ENCODE measurements at regions not wholly inside any gene's neighbourhood (a gene's known extent, or its start where the extent isn't known, plus 50 kb on each side); places are given as distances from the start of the nearest gene placed in this dataset.

GRCh38 chr6:95128947-95129346, 448.4 kb upstream of the MANEA start:
- Histone ChIP-seq H3K27me3 (ENCODE audit: control insufficient read depth, insufficient read depth, low read length) (no peaks in the 10 kb centered on the region), H3K4me3 (ENCODE audit: low read depth, low read length) (no peak overlapping the region), H3K36me3 (ENCODE audit: control insufficient read depth, insufficient read depth, low read length) (no peaks in the 10 kb centered on the region)
- no peak for TF ChIP-seq CTCF (IDR thresholded peaks at IDR 0.05; ENCODE audit: insufficient read depth, low read depth, low read length)
- CTCF ChIA-PET, result no interaction called here
- POLR2A ChIA-PET, result no interaction called here
- no peak for DNase-seq (ENCODE audit: low read depth)

- Histone ChIP-seq H3K27me3 (ENCODE audit: control insufficient read depth, insufficient read depth, low read length) (no peaks in the 10 kb centered on the region), H3K36me3 (ENCODE audit: control insufficient read depth, insufficient read depth, low read length) (no peaks in the 10 kb centered on the region), H3K4me3 (ENCODE audit: low read depth, low read length) (no peak overlapping the region)
- no peak for TF ChIP-seq CTCF (IDR thresholded peaks at IDR 0.05; ENCODE audit: insufficient read depth, low read depth, low read length)
- CTCF ChIA-PET, result no interaction called here
- no peak for DNase-seq (ENCODE audit: low read depth)
- POLR2A ChIA-PET, result no interaction called here
Observed at GRCh38 chr6:95133578-95133977, 443.8 kb upstream of the MANEA start.

- ChIA-PET CTCF (no interaction called here), POLR2A (no interaction called here)
- no peaks in the 10 kb centered on the region for H3K36me3 ChIP-seq (ENCODE audit: control insufficient read depth, insufficient read depth, low read length)
- H3K4me3 ChIP-seq (ENCODE audit: low read depth, low read length), result no peak overlapping the region
- H3K27me3 ChIP-seq (ENCODE audit: control insufficient read depth, insufficient read depth, low read length), result no peaks in the 10 kb centered on the region
- no peak for DNase-seq (ENCODE audit: low read depth)
- TF ChIP-seq CTCF (IDR thresholded peaks at IDR 0.05; ENCODE audit: insufficient read depth, low read depth, low read length), result no peak
Observed at GRCh38 chr6:95135182-95135581, 442.2 kb upstream of the MANEA start.

- CTCF ChIA-PET, result no interaction called here
- Histone ChIP-seq H3K4me3 (ENCODE audit: low read depth, low read length) (no peak overlapping the region), H3K27me3 (ENCODE audit: control insufficient read depth, insufficient read depth, low read length) (no peaks in the 10 kb centered on the region), H3K36me3 (ENCODE audit: control insufficient read depth, insufficient read depth, low read length) (no peaks in the 10 kb centered on the region)
- no peak for TF ChIP-seq CTCF (IDR thresholded peaks at IDR 0.05; ENCODE audit: insufficient read depth, low read depth, low read length)
- DNase-seq (ENCODE audit: low read depth), result no peak
- POLR2A ChIA-PET, result no interaction called here
Observed at GRCh38 chr6:95142101-95142500, 435.2 kb upstream of the MANEA start.

GRCh38 chr6:95142661-95143335, 434.5 kb upstream of the MANEA start:
- DNase-seq (ENCODE audit: low read depth), result no peak
- POLR2A ChIA-PET, result no interaction called here
- no peaks in the 10 kb centered on the region for H3K27me3 ChIP-seq (ENCODE audit: control insufficient read depth, insufficient read depth, low read length)
- no peaks in the 10 kb centered on the region for H3K36me3 ChIP-seq (ENCODE audit: control insufficient read depth, insufficient read depth, low read length)
- TF ChIP-seq CTCF (IDR thresholded peaks at IDR 0.05; ENCODE audit: insufficient read depth, low read depth, low read length), result no peak
- CTCF ChIA-PET, result no interaction called here
- H3K4me3 ChIP-seq (ENCODE audit: low read depth, low read length), result no peak overlapping the region

All from BJ (cell line).